ENCODE measurements at regions not wholly inside any gene's neighbourhood (a gene's known extent, or its start where the extent isn't known, plus 50 kb on each side); places are given as distances from the start of the nearest gene placed in this dataset.

- TF ChIP-seq RCOR1 (IDR thresholded peaks at IDR 0.05; ENCODE audit: insufficient replicate concordance, low read length) (no peak), POLR2A (IDR thresholded peaks at IDR 0.05; ENCODE audit: low read depth, low read length) (no peak)
- TF ChIP-seq, protein P1, sequence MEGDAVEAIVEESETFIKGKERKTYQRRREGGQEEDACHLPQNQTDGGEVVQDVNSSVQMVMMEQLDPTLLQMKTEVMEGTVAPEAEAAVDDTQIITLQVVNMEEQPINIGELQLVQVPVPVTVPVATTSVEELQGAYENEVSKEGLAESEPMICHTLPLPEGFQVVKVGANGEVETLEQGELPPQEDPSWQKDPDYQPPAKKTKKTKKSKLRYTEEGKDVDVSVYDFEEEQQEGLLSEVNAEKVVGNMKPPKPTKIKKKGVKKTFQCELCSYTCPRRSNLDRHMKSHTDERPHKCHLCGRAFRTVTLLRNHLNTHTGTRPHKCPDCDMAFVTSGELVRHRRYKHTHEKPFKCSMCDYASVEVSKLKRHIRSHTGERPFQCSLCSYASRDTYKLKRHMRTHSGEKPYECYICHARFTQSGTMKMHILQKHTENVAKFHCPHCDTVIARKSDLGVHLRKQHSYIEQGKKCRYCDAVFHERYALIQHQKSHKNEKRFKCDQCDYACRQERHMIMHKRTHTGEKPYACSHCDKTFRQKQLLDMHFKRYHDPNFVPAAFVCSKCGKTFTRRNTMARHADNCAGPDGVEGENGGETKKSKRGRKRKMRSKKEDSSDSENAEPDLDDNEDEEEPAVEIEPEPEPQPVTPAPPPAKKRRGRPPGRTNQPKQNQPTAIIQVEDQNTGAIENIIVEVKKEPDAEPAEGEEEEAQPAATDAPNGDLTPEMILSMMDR (conservative IDR thresholded peaks at IDR 0.05; ENCODE audit: low read depth, low read length), result no peak
Measured at GRCh38 chr3:13144163-13145023, 71.2 kb upstream of the IQSEC1 start.
